H9 (cell line): ENCODE measurements at regions not wholly inside any gene's neighbourhood (a gene's known extent, or its start where the extent isn't known, plus 50 kb on each side); places are given as distances from the start of the nearest gene placed in this dataset.

Experiments used
- DNase-seq: peaks from one replicate; pipeline ENCODE4 v3.0.0-alpha.2; 2017
- H2AFZ ChIP-seq: one replicate; pipeline ENCODE4 v1.6.1; 2013; ENCODE audit warnings: mild to moderate bottlenecking, low read length, control low read depth, moderate library complexity
- H2AK5ac ChIP-seq: 2 replicates; pipeline ENCODE4 v1.6.1; 2013; ENCODE audit warnings: low read length, control low read depth, mixed read lengths; ENCODE audit not compliant: insufficient read length
- H2BK120ac ChIP-seq: one replicate; pipeline ENCODE4 v1.6.1; 2013; ENCODE audit warnings: low read depth, mild to moderate bottlenecking, low read length, control low read depth, inconsistent platforms; ENCODE audit not compliant: poor library complexity, severe bottlenecking
- H2BK12ac ChIP-seq: 2 replicates; pipeline ENCODE4 v1.6.1; 2013; ENCODE audit warnings: low read length, control low read depth, mixed read lengths, low read depth; ENCODE audit not compliant: insufficient read length
- H2BK15ac ChIP-seq: 2 replicates; pipeline ENCODE4 v1.6.1; 2013; ENCODE audit warnings: low read depth, low read length, control low read depth
- H2BK20ac ChIP-seq: one replicate; pipeline ENCODE4 v1.6.1; 2013; ENCODE audit warnings: low read depth, mild to moderate bottlenecking, low read length, control low read depth, inconsistent platforms; ENCODE audit not compliant: poor library complexity, severe bottlenecking
- H2BK5ac ChIP-seq: 2 replicates; pipeline ENCODE4 v1.6.1; 2013; ENCODE audit warnings: low read length, control low read depth, mixed read lengths; ENCODE audit not compliant: insufficient read length
- H3K14ac ChIP-seq: 2 replicates; pipeline ENCODE4 v1.6.1; 2013; ENCODE audit warnings: low read length, control low read depth; ENCODE audit not compliant: insufficient read depth
- H3K18ac ChIP-seq: 2 replicates; pipeline ENCODE4 v1.6.1; 2013; ENCODE audit warnings: low read depth, mild to moderate bottlenecking, mixed read lengths, low read length, control low read depth; ENCODE audit not compliant: insufficient read length
- H3K23ac ChIP-seq: 2 replicates; pipeline ENCODE4 v1.6.1; 2013; ENCODE audit warnings: low read length, control low read depth, mixed read lengths, low read depth; ENCODE audit not compliant: insufficient read length
- H3K23me2 ChIP-seq: 2 replicates; pipeline ENCODE4 v1.6.1; 2013; ENCODE audit warnings: low read depth, mild to moderate bottlenecking, mixed read lengths, low read length, control low read depth; ENCODE audit not compliant: insufficient read length, poor library complexity, severe bottlenecking
- H3K27ac ChIP-seq: 2 replicates; pipeline ENCODE4 v1.5.1; 2013; ENCODE audit warnings: low read length, control low read depth, mixed read lengths, low read depth; ENCODE audit not compliant: insufficient read length
- H3K27me3 ChIP-seq: 2 replicates; pipeline ENCODE4 v1.6.1; 2013; ENCODE audit warnings: low read length, control low read depth, inconsistent platforms; ENCODE audit not compliant: insufficient read depth
- H3K4ac ChIP-seq: 2 replicates; pipeline ENCODE4 v1.6.1; 2013; ENCODE audit warnings: low read depth, mild to moderate bottlenecking, control low read depth, inconsistent platforms, low read length, moderate library complexity
- H3K4me1 ChIP-seq: 2 replicates; pipeline ENCODE4 v1.6.1; 2013; ENCODE audit warnings: low read length, control low read depth, inconsistent platforms; ENCODE audit not compliant: insufficient read depth
- H3K4me2 ChIP-seq: 2 replicates; pipeline ENCODE4 v1.6.1; 2013; ENCODE audit warnings: low read length, control low read depth, mixed read lengths; ENCODE audit not compliant: insufficient read length, insufficient read depth
- H3K56ac ChIP-seq: 2 replicates; pipeline ENCODE4 v1.6.1; 2013; ENCODE audit warnings: low read depth, mild to moderate bottlenecking, mixed read lengths, low read length, control low read depth; ENCODE audit not compliant: insufficient read length
- H3K79me1 ChIP-seq: 2 replicates; pipeline ENCODE4 v1.6.1; 2013; ENCODE audit warnings: low read depth, mild to moderate bottlenecking, moderate library complexity, low read length, control low read depth, inconsistent platforms; ENCODE audit not compliant: insufficient read depth, poor library complexity, severe bottlenecking
- H3K79me2 ChIP-seq: 2 replicates; pipeline ENCODE4 v1.6.1; 2013; ENCODE audit warnings: low read length, control low read depth, inconsistent platforms; ENCODE audit not compliant: insufficient read depth
- H3K9ac ChIP-seq: 2 replicates; pipeline ENCODE4 v1.6.1; 2013; ENCODE audit warnings: low read length, control low read depth, mixed read lengths; ENCODE audit not compliant: insufficient read length; ENCODE audit errors: extremely low read depth
- H3K9me3 ChIP-seq: one replicate; pipeline ENCODE4 v1.6.1; 2013; ENCODE audit warnings: low read depth, low read length, inconsistent platforms; ENCODE audit not compliant: control insufficient read depth
- H3T11ph ChIP-seq: one replicate; pipeline ENCODE4 v1.6.1; 2013; ENCODE audit warnings: mild to moderate bottlenecking, low read length, control low read depth, inconsistent platforms
- H4K20me1 ChIP-seq: one replicate; pipeline ENCODE4 v1.6.1; 2013; ENCODE audit not compliant: control insufficient read depth, insufficient read length, insufficient read depth
- H4K5ac ChIP-seq: 2 replicates; pipeline ENCODE4 v1.6.1; 2013; ENCODE audit warnings: low read depth, mild to moderate bottlenecking, mixed read lengths, low read length, control low read depth; ENCODE audit not compliant: insufficient read length
- H4K8ac ChIP-seq: replicated peaks from 2 replicates; pipeline ENCODE4 v1.6.1; 2013; ENCODE audit warnings: low read length, control low read depth, mixed read lengths, low read depth; ENCODE audit not compliant: insufficient read length
- H4K91ac ChIP-seq: 2 replicates; pipeline ENCODE4 v1.6.1; 2013; ENCODE audit warnings: low read depth, mild to moderate bottlenecking, moderate library complexity, mixed read lengths, low read length, control low read depth; ENCODE audit not compliant: insufficient read length
- H3K27ac Mint-ChIP-seq, 3 experiments: 2 replicates in 2 of 3; 3 replicates in 1 of 3; pipeline ENCODE4 v1.8.0; 2020 to 2021; ENCODE audit warnings: mixed read lengths in 3 of 3, mild to moderate bottlenecking in 1 of 3, moderate library complexity in 1 of 3
- H3K27me3 Mint-ChIP-seq: 2 replicates; pipeline ENCODE4 v1.8.0; 2021; ENCODE audit warnings: low read depth, mild to moderate bottlenecking, moderate library complexity, mixed read lengths
- H3K36me3 Mint-ChIP-seq, 3 experiments: 2 replicates in 2 of 3; 3 replicates in 1 of 3; pipeline ENCODE4 v1.8.0; 2020 to 2021; ENCODE audit warnings: low read depth in 3 of 3, mixed read lengths in 3 of 3; ENCODE audit not compliant: insufficient read depth in 1 of 3
- H3K4me1 Mint-ChIP-seq, 2 experiments: 2 replicates each; pipeline ENCODE4 v1.8.0; 2020; ENCODE audit warnings: mixed read lengths in 2 of 2
- H3K4me3 Mint-ChIP-seq, 2 experiments: 2 replicates in 1 of 2; 3 replicates in 1 of 2; pipeline ENCODE4 v1.8.0; 2020 to 2021; ENCODE audit warnings: mild to moderate bottlenecking in 2 of 2, mixed read lengths in 2 of 2, moderate library complexity in 1 of 2
- H3K9me3 Mint-ChIP-seq, 2 experiments: 2 replicates in 1 of 2; 3 replicates in 1 of 2; pipeline ENCODE4 v1.8.0; 2020; ENCODE audit warnings: mild to moderate bottlenecking in 2 of 2, mixed read lengths in 2 of 2, moderate library complexity in 1 of 2
- WGBS: extraction: QIAGEN DNeasy Blood & Tissue Kit; methylation state at CpG from one replicate; pipeline ENCODE4 v1.1.7; 2013; ENCODE audit warnings: missing lambda C conversion rate, low lambda C conversion rate, mixed read lengths; ENCODE audit not compliant: insufficient read length; ENCODE audit errors: extremely low coverage; 5-methylcytosine and 5-hydroxymethylcytosine counted together
- TF ChIP-seq, protein P1 (sequence below): fragments of 200-600 bp; sonication (generic); conservative IDR thresholded peaks from 3 replicates; pipeline ENCODE4 v1.8.0; 2021; ENCODE audit warnings: antibody characterized with exemption, mild to moderate bottlenecking

- Histone ChIP-seq H3K14ac (no peak overlapping the region), H2AK5ac (no peak overlapping the region), H3K9me3 (no peaks in the 10 kb centered on the region), H2BK5ac (no peak overlapping the region), H3K9ac (no peak overlapping the region), H2BK12ac (no peak overlapping the region), H2AFZ (no peak overlapping the region), H3K23ac (no peak overlapping the region), H3K79me2 (no peaks in the 10 kb centered on the region), H3K4ac (no peak overlapping the region), H3K4me1 (no peaks in the 10 kb centered on the region), H3K4me2 (no peak overlapping the region), H3K18ac (no peak overlapping the region), H2BK15ac (no peak overlapping the region), H4K91ac (no peak overlapping the region), H2BK20ac (no peak overlapping the region), H2BK120ac (no peak overlapping the region), H3K27me3 (no peaks in the 10 kb centered on the region), H3K79me1 (no peaks in the 10 kb centered on the region), H4K5ac (no peak overlapping the region), H4K8ac (no peak overlapping the region), H4K20me1 (no peaks in the 10 kb centered on the region), H3K56ac (no peak overlapping the region), H3K27ac (no peak overlapping the region), H3K23me2 (no peaks in the 10 kb centered on the region), H3T11ph (no peak overlapping the region)
- H3K4me3 Mint-ChIP-seq, result no peak overlapping the region
- H3K27me3 Mint-ChIP-seq, result peaks cover 4% of the 10 kb centered on the region
- no peak overlapping the region for H3K27ac Mint-ChIP-seq
- peaks cover 2 to 3% of the 10 kb centered on the region in 2 experiments; a peak in 3 of 5 replicates for H3K9me3 Mint-ChIP-seq
- WGBS, result no CpG with 5 or more reads among the region's 9 CpGs
- TF ChIP-seq, protein P1, sequence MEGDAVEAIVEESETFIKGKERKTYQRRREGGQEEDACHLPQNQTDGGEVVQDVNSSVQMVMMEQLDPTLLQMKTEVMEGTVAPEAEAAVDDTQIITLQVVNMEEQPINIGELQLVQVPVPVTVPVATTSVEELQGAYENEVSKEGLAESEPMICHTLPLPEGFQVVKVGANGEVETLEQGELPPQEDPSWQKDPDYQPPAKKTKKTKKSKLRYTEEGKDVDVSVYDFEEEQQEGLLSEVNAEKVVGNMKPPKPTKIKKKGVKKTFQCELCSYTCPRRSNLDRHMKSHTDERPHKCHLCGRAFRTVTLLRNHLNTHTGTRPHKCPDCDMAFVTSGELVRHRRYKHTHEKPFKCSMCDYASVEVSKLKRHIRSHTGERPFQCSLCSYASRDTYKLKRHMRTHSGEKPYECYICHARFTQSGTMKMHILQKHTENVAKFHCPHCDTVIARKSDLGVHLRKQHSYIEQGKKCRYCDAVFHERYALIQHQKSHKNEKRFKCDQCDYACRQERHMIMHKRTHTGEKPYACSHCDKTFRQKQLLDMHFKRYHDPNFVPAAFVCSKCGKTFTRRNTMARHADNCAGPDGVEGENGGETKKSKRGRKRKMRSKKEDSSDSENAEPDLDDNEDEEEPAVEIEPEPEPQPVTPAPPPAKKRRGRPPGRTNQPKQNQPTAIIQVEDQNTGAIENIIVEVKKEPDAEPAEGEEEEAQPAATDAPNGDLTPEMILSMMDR, result no peak
- no peak for DNase-seq
- peaks cover 3 to 8% (median 6%) of the 10 kb centered on the region in 3 experiments; a peak in 5 of 7 replicates for H3K36me3 Mint-ChIP-seq
- peaks cover 11 to 13% of the 10 kb centered on the region in 2 experiments for H3K4me1 Mint-ChIP-seq
These were observed 232.2 kb upstream of the HS6ST1 start for GRCh38 chr2:128550801-128551416.
